PC-3 (cell line): ENCODE measurements at regions not wholly inside any gene's neighbourhood (a gene's known extent, or its start where the extent isn't known, plus 50 kb on each side); places are given as distances from the start of the nearest gene placed in this dataset.

Experiments used
- ATAC-seq: fragments of 200-7000 bp; cut with Tn5 transposase; 2 replicates; pipeline ENCODE4 v1.9.1; 2020; ENCODE audit warnings: mild to moderate bottlenecking, moderate library complexity
- BruUV-seq: library from RNA; stranded (reverse); fragments of 400-500 nt; replicated peaks from 2 replicates; lab custom pipeline; 2021; lab: Mats Ljungman, UMichigan
- CTCF ChIA-PET: fragments of 300-600 bp; sonication (Branson Sonifier 250); formaldehyde crosslinking; loops from one replicate; lab custom pipeline; 2022; ENCODE audit warnings: antibody characterized with exemption; lab: Charles Lee
- POLR2A ChIA-PET: fragments of 300-600 bp; sonication (Branson Sonifier 250); formaldehyde crosslinking; loops from one replicate; lab custom pipeline; 2022; ENCODE audit warnings: antibody characterized with exemption; ENCODE audit not compliant: unreplicated experiment; lab: Charles Lee
- DNase-seq: peaks from one replicate; pipeline ENCODE4 v3.0.0-alpha.2; 2015
- H2AFZ ChIP-seq: fragments of 300-600 bp; sonication (generic); 2 replicates; pipeline ENCODE4 v1.6.0; 2016; ENCODE audit warnings: antibody characterized with exemption, low read length
- H3F3A ChIP-seq: fragments of 300-600 bp; sonication (generic); one replicate; pipeline ENCODE4 v1.6.0; 2017; ENCODE audit warnings: antibody characterized with exemption, low read length, control low read depth, mild to moderate bottlenecking; ENCODE audit not compliant: unreplicated experiment
- H3K27ac ChIP-seq: fragments of 300-600 bp; sonication (generic); 2 replicates; pipeline ENCODE4 v1.5.1; 2016; ENCODE audit warnings: mild to moderate bottlenecking, low read length
- H3K27me3 ChIP-seq: fragments of 300-600 bp; sonication (generic); 2 replicates; pipeline ENCODE4 v1.6.1; 2016; ENCODE audit warnings: low read length, mixed read lengths
- H3K36me3 ChIP-seq: fragments of 300-600 bp; sonication (generic); 2 replicates; pipeline ENCODE4 v1.6.1; 2016; ENCODE audit warnings: low read depth, mixed run types, low read length, mixed read lengths
- H3K4me1 ChIP-seq: fragments of 300-600 bp; sonication (generic); 2 replicates; pipeline ENCODE4 v1.5.1; 2016; ENCODE audit warnings: low read length; ENCODE audit not compliant: insufficient read depth
- H3K4me2 ChIP-seq: fragments of 300-600 bp; sonication (generic); 2 replicates; pipeline ENCODE4 v1.6.0; 2016; ENCODE audit warnings: low read length
- H3K4me3 ChIP-seq: fragments of 300-600 bp; sonication (generic); 2 replicates; pipeline ENCODE4 v1.5.1; 2016; ENCODE audit warnings: mild to moderate bottlenecking, low read length, mixed read lengths
- H3K79me2 ChIP-seq: fragments of 300-600 bp; sonication (generic); 2 replicates; pipeline ENCODE4 v1.6.1; 2017; ENCODE audit warnings: low read length, mixed read lengths
- H3K9ac ChIP-seq: fragments of 300-600 bp; sonication (generic); 2 replicates; pipeline ENCODE4 v1.6.0; 2016; ENCODE audit warnings: mild to moderate bottlenecking, low read length
- H3K9me2 ChIP-seq: fragments of 300-600 bp; sonication (generic); replicated peaks from 2 replicates; pipeline ENCODE4 v1.6.1; 2016; ENCODE audit warnings: mixed run types, low read length, mixed read lengths
- H3K9me3 ChIP-seq: fragments of 300-600 bp; sonication (generic); 2 replicates; pipeline ENCODE4 v1.6.1; 2016; ENCODE audit warnings: low read length, mixed read lengths
- H4K20me1 ChIP-seq: fragments of 300-600 bp; sonication (generic); 2 replicates; pipeline ENCODE4 v1.6.1; 2016; ENCODE audit warnings: low read length, mixed read lengths
- CTCF ChIP-seq: fragments of 300-600 bp; sonication (generic); conservative IDR thresholded peaks from 2 replicates; pipeline ENCODE4 v1.5.1; 2017; ENCODE audit warnings: antibody characterized with exemption, low read depth, mild to moderate bottlenecking, low read length
- EZH2 ChIP-seq: fragments of 300-600 bp; sonication (generic); IDR thresholded peaks from one replicate; pipeline ENCODE4 v1.6.1; 2017; ENCODE audit warnings: antibody characterized with exemption, mild to moderate bottlenecking, low read length; ENCODE audit not compliant: unreplicated experiment
- EZH2phosphoT487 ChIP-seq: fragments of 300-600 bp; sonication (generic); IDR thresholded peaks from 2 replicates; pipeline ENCODE4 v1.6.1; 2018; ENCODE audit warnings: mild to moderate bottlenecking, antibody characterized with exemption, low read length, borderline replicate concordance
- intact Hi-C: fragments of 100-400 bp; cut with micrococcal nuclease; formaldehyde crosslinking; loops from 2 replicates; pipeline ENCODE4 v1.9.0; 2023

- ATAC-seq (no peak), DNase-seq (no peak)
- Histone ChIP-seq H3K4me2 (no peak overlapping the region), H3K9me2 (no peaks in the 10 kb centered on the region), H2AFZ (no peak overlapping the region), H3F3A (no peaks in the 10 kb centered on the region), H3K9ac (no peak overlapping the region), H3K9me3 (no peaks in the 10 kb centered on the region), H3K27ac (no peak overlapping the region), H3K79me2 (no peaks in the 10 kb centered on the region), H3K4me3 (no peak overlapping the region), H4K20me1 (no peaks in the 10 kb centered on the region), H3K36me3 (no peaks in the 10 kb centered on the region), H3K4me1 (no peaks in the 10 kb centered on the region), H3K27me3 (no peaks in the 10 kb centered on the region)
- intact Hi-C loops: no loop called here
- no TSS peak for BruUV-seq
- TF ChIP-seq EZH2: no peak
- ChIA-PET POLR2A (no interaction called here), CTCF (no interaction called here)
These were observed 539.6 kb upstream of the NOX3 start for GRCh38 chr6:155995281-155995680.

GRCh38 chr6:155994086-155994485, 538.4 kb upstream of the NOX3 start:
- Histone ChIP-seq H3K36me3 (no peaks in the 10 kb centered on the region), H3K9ac (no peak overlapping the region), H2AFZ (no peak overlapping the region), H3K79me2 (no peaks in the 10 kb centered on the region), H3K4me3 (no peak overlapping the region), H3K9me3 (no peaks in the 10 kb centered on the region), H3K4me1 (no peaks in the 10 kb centered on the region), H3K9me2 (no peaks in the 10 kb centered on the region), H3K4me2 (no peak overlapping the region), H3K27me3 (no peaks in the 10 kb centered on the region), H4K20me1 (no peaks in the 10 kb centered on the region), H3K27ac (no peak overlapping the region), H3F3A (no peaks in the 10 kb centered on the region)
- POLR2A ChIA-PET: no interaction called here
- CTCF ChIA-PET: no interaction called here
- TF ChIP-seq CTCF: no peak
- TF ChIP-seq EZH2phosphoT487: no peak
- no peak for TF ChIP-seq EZH2
- DNase-seq (no peak), ATAC-seq (no peak)
- BruUV-seq: no TSS peak
- intact Hi-C loops: no loop called here

- ChIA-PET POLR2A (no interaction called here), CTCF (no interaction called here)
- H3K9ac ChIP-seq: no peak overlapping the region
- no peaks in the 10 kb centered on the region for H3K79me2 ChIP-seq
- no peak overlapping the region for H3K4me3 ChIP-seq
- no TSS peak for BruUV-seq
- ATAC-seq (no peak), DNase-seq (no peak)
- H3F3A ChIP-seq: no peaks in the 10 kb centered on the region
- TF ChIP-seq EZH2phosphoT487 (no peak), EZH2 (no peak), CTCF (no peak)
- intact Hi-C loops: no loop called here
- no peaks in the 10 kb centered on the region for H3K27me3 ChIP-seq
- no peaks in the 10 kb centered on the region for H3K9me3 ChIP-seq
- no peak overlapping the region for H2AFZ ChIP-seq
- no peaks in the 10 kb centered on the region for H3K4me1 ChIP-seq
- no peak overlapping the region for H3K4me2 ChIP-seq
- H4K20me1 ChIP-seq: no peaks in the 10 kb centered on the region
- H3K36me3 ChIP-seq: no peaks in the 10 kb centered on the region
- H3K9me2 ChIP-seq: no peaks in the 10 kb centered on the region
- no peak overlapping the region for H3K27ac ChIP-seq
These were observed 537.6 kb upstream of the NOX3 start for GRCh38 chr6:155993240-155993639.
